Osteocyte (in vitro differentiated cells): ENCODE measurements at regions not wholly inside any gene's neighbourhood (a gene's known extent, or its start where the extent isn't known, plus 50 kb on each side); places are given as distances from the start of the nearest gene placed in this dataset.

Experiments used
- DNase-seq: peaks from one replicate; pipeline ENCODE4 v3.0.0; 2021; ENCODE audit warnings: mixed read lengths; ENCODE audit not compliant: unreplicated experiment; ENCODE audit errors: extremely low spot score
- H3K27ac Mint-ChIP-seq: one replicate; pipeline ENCODE4 v1.8.0; 2021; ENCODE audit warnings: mild to moderate bottlenecking, mixed read lengths; ENCODE audit not compliant: unreplicated experiment
- H3K27me3 Mint-ChIP-seq: one replicate; pipeline ENCODE4 v1.8.0; 2021; ENCODE audit warnings: mixed read lengths; ENCODE audit not compliant: unreplicated experiment
- H3K36me3 Mint-ChIP-seq: one replicate; pipeline ENCODE4 v1.8.0; 2021; ENCODE audit warnings: mixed read lengths; ENCODE audit not compliant: unreplicated experiment
- H3K4me1 Mint-ChIP-seq: one replicate; pipeline ENCODE4 v1.8.0; 2021; ENCODE audit warnings: mixed read lengths; ENCODE audit not compliant: unreplicated experiment
- H3K4me3 Mint-ChIP-seq: one replicate; pipeline ENCODE4 v1.8.0; 2021; ENCODE audit warnings: mild to moderate bottlenecking, moderate library complexity, mixed read lengths; ENCODE audit not compliant: unreplicated experiment
- H3K9me3 Mint-ChIP-seq: one replicate; pipeline ENCODE4 v1.8.0; 2021; ENCODE audit warnings: mixed read lengths; ENCODE audit not compliant: unreplicated experiment
- CTCF ChIP-seq: fragments of 200-600 bp; sonication (generic); IDR thresholded peaks from 2 replicates; pipeline ENCODE4 v1.5.0; 2021; ENCODE audit warnings: antibody characterized with exemption, mild to moderate bottlenecking, moderate library complexity

GRCh38 chr9:80793706-80794105, 895.6 kb downstream of the TLE1 start:
- Mint-ChIP-seq H3K4me3 (no peak overlapping the region), H3K36me3 (no peaks in the 10 kb centered on the region), H3K27ac (no peak overlapping the region), H3K9me3 (no peaks in the 10 kb centered on the region), H3K4me1 (peaks cover 32% of the 10 kb centered on the region), H3K27me3 (no peaks in the 10 kb centered on the region)
- no peak for TF ChIP-seq CTCF
- no peak for DNase-seq

GRCh38 chr9:80792726-80793125, 896.6 kb downstream of the TLE1 start:
- Mint-ChIP-seq H3K27me3 (no peaks in the 10 kb centered on the region), H3K27ac (no peak overlapping the region), H3K9me3 (no peaks in the 10 kb centered on the region), H3K36me3 (no peaks in the 10 kb centered on the region), H3K4me3 (no peak overlapping the region), H3K4me1 (peaks cover 23% of the 10 kb centered on the region)
- DNase-seq: no peak
- TF ChIP-seq CTCF: no peak

- H3K27me3 Mint-ChIP-seq: no peaks in the 10 kb centered on the region
Measured at GRCh38 chr9:80791836-80792235, 897.5 kb downstream of the TLE1 start.

GRCh38 chr9:80790764-80791163, 898.6 kb downstream of the TLE1 start:
- Mint-ChIP-seq H3K27ac (no peak overlapping the region), H3K36me3 (peaks cover 3% of the 10 kb centered on the region), H3K4me3 (no peak overlapping the region), H3K27me3 (no peaks in the 10 kb centered on the region), H3K9me3 (peaks cover 11% of the 10 kb centered on the region), H3K4me1 (peaks cover 6% of the 10 kb centered on the region)
- DNase-seq: no peak
- no peak for TF ChIP-seq CTCF

More at GRCh38 chr9:80791836-80792235, 897.5 kb downstream of the TLE1 start:
- no peak for DNase-seq
- Mint-ChIP-seq H3K4me3 (no peak overlapping the region), H3K4me1 (peaks cover 14% of the 10 kb centered on the region), H3K9me3 (peaks cover 6% of the 10 kb centered on the region), H3K36me3 (no peaks in the 10 kb centered on the region), H3K27ac (no peak overlapping the region)
- TF ChIP-seq CTCF: no peak

GRCh38 chr9:80789831-80790230, 899.5 kb downstream of the TLE1 start:
- no peak for DNase-seq
- H3K4me3 Mint-ChIP-seq: no peak overlapping the region
- TF ChIP-seq CTCF: no peak

More at GRCh38 chr9:80789831-80790230, 899.5 kb downstream of the TLE1 start:
- Mint-ChIP-seq H3K27ac (no peak overlapping the region), H3K9me3 (peaks cover 11% of the 10 kb centered on the region), H3K36me3 (peaks cover 3% of the 10 kb centered on the region), H3K4me1 (peaks cover 6% of the 10 kb centered on the region), H3K27me3 (no peaks in the 10 kb centered on the region)
